ENCODE measurements at regions not wholly inside any gene's neighbourhood (a gene's known extent, or its start where the extent isn't known, plus 50 kb on each side); places are given as distances from the start of the nearest gene placed in this dataset.

GRCh38 chr2:5094192-5094591 lies 598.0 kb upstream of the SOX11 start:
- no peak for TF ChIP-seq CTCF (IDR thresholded peaks at IDR 0.05; ENCODE audit: partially characterized antibody, unreplicated experiment)
- peaks cover 1% of the 10 kb centered on the region for H3K9me3 Mint-ChIP-seq (ENCODE audit: unreplicated experiment)
- no peak overlapping the region for H3K27ac Mint-ChIP-seq (ENCODE audit: unreplicated experiment)
- H3K4me3 Mint-ChIP-seq (ENCODE audit: unreplicated experiment): no peak overlapping the region
- H3K27me3 Mint-ChIP-seq (ENCODE audit: unreplicated experiment): no peaks in the 10 kb centered on the region
- no peak for DNase-seq
- H3K4me1 Mint-ChIP-seq (ENCODE audit: low read depth, unreplicated experiment): peaks cover 7% of the 10 kb centered on the region
- peaks cover 12% of the 10 kb centered on the region for H3K36me3 Mint-ChIP-seq (ENCODE audit: unreplicated experiment)

GRCh38 chr2:5098286-5098685 lies 593.9 kb upstream of the SOX11 start:
- no peaks in the 10 kb centered on the region for H3K27me3 Mint-ChIP-seq (ENCODE audit: unreplicated experiment)
- H3K4me1 Mint-ChIP-seq (ENCODE audit: low read depth, unreplicated experiment): peaks cover 4% of the 10 kb centered on the region
- H3K4me3 Mint-ChIP-seq (ENCODE audit: unreplicated experiment): no peak overlapping the region
- peaks cover 11% of the 10 kb centered on the region for H3K36me3 Mint-ChIP-seq (ENCODE audit: unreplicated experiment)
- TF ChIP-seq CTCF (IDR thresholded peaks at IDR 0.05; ENCODE audit: partially characterized antibody, unreplicated experiment): no peak
- DNase-seq: no peak
- no peak overlapping the region for H3K27ac Mint-ChIP-seq (ENCODE audit: unreplicated experiment)
- H3K9me3 Mint-ChIP-seq (ENCODE audit: unreplicated experiment): peaks cover 1% of the 10 kb centered on the region

- Mint-ChIP-seq H3K36me3 (ENCODE audit: unreplicated experiment) (peaks cover 8% of the 10 kb centered on the region), H3K4me3 (ENCODE audit: unreplicated experiment) (no peak overlapping the region), H3K4me1 (ENCODE audit: low read depth, unreplicated experiment) (peaks cover 1% of the 10 kb centered on the region), H3K9me3 (ENCODE audit: unreplicated experiment) (no peaks in the 10 kb centered on the region), H3K27me3 (ENCODE audit: unreplicated experiment) (no peaks in the 10 kb centered on the region), H3K27ac (ENCODE audit: unreplicated experiment) (no peak overlapping the region)
- DNase-seq: no peak
- TF ChIP-seq CTCF (IDR thresholded peaks at IDR 0.05; ENCODE audit: partially characterized antibody, unreplicated experiment): no peak
Observed at GRCh38 chr2:5102823-5103222, 589.4 kb upstream of the SOX11 start.

- DNase-seq: no peak
- no peak overlapping the region for H3K27ac Mint-ChIP-seq (ENCODE audit: unreplicated experiment)
- peaks cover 33% of the 10 kb centered on the region for H3K36me3 Mint-ChIP-seq (ENCODE audit: unreplicated experiment)
- no peak for TF ChIP-seq CTCF (IDR thresholded peaks at IDR 0.05; ENCODE audit: partially characterized antibody, unreplicated experiment)
- no peaks in the 10 kb centered on the region for H3K27me3 Mint-ChIP-seq (ENCODE audit: unreplicated experiment)
- H3K4me3 Mint-ChIP-seq (ENCODE audit: unreplicated experiment): no peak overlapping the region
- H3K4me1 Mint-ChIP-seq (ENCODE audit: low read depth, unreplicated experiment): no peaks in the 10 kb centered on the region
- peaks cover 12% of the 10 kb centered on the region for H3K9me3 Mint-ChIP-seq (ENCODE audit: unreplicated experiment)
Observed at GRCh38 chr2:5111581-5111980, 580.6 kb upstream of the SOX11 start.

GRCh38 chr2:5119046-5119445 lies 573.1 kb upstream of the SOX11 start:
- no peak for TF ChIP-seq CTCF (IDR thresholded peaks at IDR 0.05; ENCODE audit: partially characterized antibody, unreplicated experiment)
- no peak for DNase-seq
- Mint-ChIP-seq H3K27me3 (ENCODE audit: unreplicated experiment) (no peaks in the 10 kb centered on the region), H3K4me1 (ENCODE audit: low read depth, unreplicated experiment) (peaks cover 6% of the 10 kb centered on the region), H3K9me3 (ENCODE audit: unreplicated experiment) (peaks cover 2% of the 10 kb centered on the region), H3K27ac (ENCODE audit: unreplicated experiment) (no peak overlapping the region), H3K36me3 (ENCODE audit: unreplicated experiment) (peaks cover 10% of the 10 kb centered on the region), H3K4me3 (ENCODE audit: unreplicated experiment) (no peak overlapping the region)
